NCI-H1417 (cell line): ENCODE measurements at regions not wholly inside any gene's neighbourhood (a gene's known extent, or its start where the extent isn't known, plus 50 kb on each side); places are given as distances from the start of the nearest gene placed in this dataset.

Experiments used
- DNase-seq, 3 experiments: peaks; one replicate each; lab custom pipeline; 2025; lab: John Stamatoyannopoulos, UW

GRCh38 chr7:18153183-18153748 is 125.6 kb upstream of the PRPS1L1 start:
- no peak for DNase-seq

GRCh38 chr7:18154726-18155125 is 127.1 kb upstream of the PRPS1L1 start:
- DNase-seq: no peak

- no peak for DNase-seq
Observed at GRCh38 chr7:18157233-18157632, 129.6 kb upstream of the PRPS1L1 start.

GRCh38 chr7:18162657-18163056 is 135.0 kb upstream of the PRPS1L1 start:
- DNase-seq: peak in 1 of 3 experiments; percentile 31

GRCh38 chr7:18163091-18163490 is 135.4 kb upstream of the PRPS1L1 start:
- no peak for DNase-seq

- DNase-seq: no peak
Observed at GRCh38 chr7:18165166-18165565, 137.5 kb upstream of the PRPS1L1 start.

- DNase-seq: no peak
Observed at GRCh38 chr7:18166002-18166401, 138.4 kb upstream of the PRPS1L1 start.

- no peak for DNase-seq
Observed at GRCh38 chr7:18167815-18168214, 140.2 kb upstream of the PRPS1L1 start.

- no peak for DNase-seq
Observed at GRCh38 chr7:18174996-18175395, 147.3 kb upstream of the PRPS1L1 start.

GRCh38 chr7:18175801-18176450 is 148.3 kb upstream of the PRPS1L1 start:
- no peak for DNase-seq

- DNase-seq: no peak
Observed at GRCh38 chr7:18177129-18177814, 149.6 kb upstream of the PRPS1L1 start.

- no peak for DNase-seq
Observed at GRCh38 chr7:18177815-18178660, 150.4 kb upstream of the PRPS1L1 start.

GRCh38 chr7:18179093-18179492 is 151.4 kb upstream of the PRPS1L1 start:
- DNase-seq: no peak

GRCh38 chr7:18180685-18181084 is 153.0 kb upstream of the PRPS1L1 start:
- DNase-seq: no peak

- no peak for DNase-seq
Observed at GRCh38 chr7:18189500-18190126, 162.0 kb upstream of the PRPS1L1 start.

- no peak for DNase-seq
Observed at GRCh38 chr7:18191341-18191740, 163.7 kb upstream of the PRPS1L1 start.

GRCh38 chr7:18191862-18192625 is 164.4 kb upstream of the PRPS1L1 start:
- DNase-seq: no peak

GRCh38 chr7:18194616-18195015 is 167.0 kb upstream of the PRPS1L1 start:
- no peak for DNase-seq

- DNase-seq: no peak
Observed at GRCh38 chr7:18196638-18197037, 169.0 kb upstream of the PRPS1L1 start.

GRCh38 chr7:18198868-18199267 is 171.2 kb upstream of the PRPS1L1 start:
- DNase-seq: no peak

- no peak for DNase-seq
Observed at GRCh38 chr7:18200266-18200665, 172.6 kb upstream of the PRPS1L1 start.
